ENCODE measurements at regions not wholly inside any gene's neighbourhood (a gene's known extent, or its start where the extent isn't known, plus 50 kb on each side); places are given as distances from the start of the nearest gene placed in this dataset.

- TF ChIP-seq EZH2phosphoT487 (IDR thresholded peaks at IDR 0.05): no peak
- no peak for TF ChIP-seq EZH2 (IDR thresholded peaks at IDR 0.05)
- TF ChIP-seq CTCF (IDR thresholded peaks at IDR 0.05): no peak
- Histone ChIP-seq H3K79me2 (ENCODE audit: low read depth) (no peaks in the 10 kb centered on the region), H3K9me3 (ENCODE audit: low read depth) (no peaks in the 10 kb centered on the region), H3K4me3 (no peak overlapping the region), H3K4me1 (no peaks in the 10 kb centered on the region), H4K20me1 (ENCODE audit: low read depth) (no peaks in the 10 kb centered on the region), H3K4me2 (no peak overlapping the region), H3F3A (ENCODE audit: low read depth) (no peaks in the 10 kb centered on the region), H3K9ac (no peak overlapping the region), H2AFZ (replicated peaks) (no peak overlapping the region), H3K27me3 (no peaks in the 10 kb centered on the region), H3K36me3 (no peaks in the 10 kb centered on the region), H3K27ac (no peak overlapping the region)
- H3K4me1 Mint-ChIP-seq: peaks cover 21% of the 10 kb centered on the region
- H3K27me3 Mint-ChIP-seq (ENCODE audit: insufficient read depth, low read depth): no peaks in the 10 kb centered on the region
- DNase-seq (ENCODE audit: low spot score): no peak
- peaks cover 25% of the 10 kb centered on the region for H3K9me3 Mint-ChIP-seq
- H3K4me3 Mint-ChIP-seq: no peak overlapping the region
- no peak overlapping the region for H3K27ac Mint-ChIP-seq
- H3K36me3 Mint-ChIP-seq: no peaks in the 10 kb centered on the region
These were observed 70.1 kb upstream of the MPHOSPH6 start for GRCh38 chr16:82240111-82240510.

GRCh38 chr16:82236875-82237274 lies 66.9 kb upstream of the MPHOSPH6 start:
- Histone ChIP-seq H3K27me3 (no peaks in the 10 kb centered on the region), H3K4me3 (no peak overlapping the region), H3K4me2 (no peak overlapping the region), H3K9me3 (ENCODE audit: low read depth) (no peaks in the 10 kb centered on the region), H3K9ac (no peak overlapping the region), H3K79me2 (ENCODE audit: low read depth) (no peaks in the 10 kb centered on the region), H3K36me3 (no peaks in the 10 kb centered on the region), H3K4me1 (no peaks in the 10 kb centered on the region), H3K27ac (no peak overlapping the region), H3F3A (ENCODE audit: low read depth) (no peaks in the 10 kb centered on the region), H4K20me1 (ENCODE audit: low read depth) (no peaks in the 10 kb centered on the region), H2AFZ (replicated peaks) (no peak overlapping the region)
- Mint-ChIP-seq H3K27ac (no peak overlapping the region), H3K27me3 (ENCODE audit: insufficient read depth, low read depth) (no peaks in the 10 kb centered on the region), H3K36me3 (no peaks in the 10 kb centered on the region), H3K9me3 (peaks cover 6% of the 10 kb centered on the region), H3K4me3 (no peak overlapping the region), H3K4me1 (peaks cover 11% of the 10 kb centered on the region)
- no peak for DNase-seq (ENCODE audit: low spot score)
- TF ChIP-seq CTCF (IDR thresholded peaks at IDR 0.05) (no peak), EZH2 (IDR thresholded peaks at IDR 0.05) (no peak), EZH2phosphoT487 (IDR thresholded peaks at IDR 0.05) (no peak)

- no peaks in the 10 kb centered on the region for H3K36me3 ChIP-seq
- Mint-ChIP-seq H3K4me3 (no peak overlapping the region), H3K36me3 (no peaks in the 10 kb centered on the region), H3K9me3 (peaks cover 5% of the 10 kb centered on the region), H3K27me3 (ENCODE audit: insufficient read depth, low read depth) (no peaks in the 10 kb centered on the region), H3K4me1 (peaks cover 6% of the 10 kb centered on the region), H3K27ac (no peak overlapping the region)
- no peaks in the 10 kb centered on the region for H3K9me3 ChIP-seq (ENCODE audit: low read depth)
- TF ChIP-seq EZH2phosphoT487 (IDR thresholded peaks at IDR 0.05) (no peak), CTCF (IDR thresholded peaks at IDR 0.05) (no peak), EZH2 (IDR thresholded peaks at IDR 0.05) (no peak)
- H4K20me1 ChIP-seq (ENCODE audit: low read depth): no peaks in the 10 kb centered on the region
- H3K79me2 ChIP-seq (ENCODE audit: low read depth): no peaks in the 10 kb centered on the region
- H3K27ac ChIP-seq: no peak overlapping the region
- no peak for DNase-seq (ENCODE audit: low spot score)
- no peak overlapping the region for H3K4me2 ChIP-seq
- H3K4me1 ChIP-seq: no peaks in the 10 kb centered on the region
- H3F3A ChIP-seq (ENCODE audit: low read depth): no peaks in the 10 kb centered on the region
- H3K27me3 ChIP-seq: no peaks in the 10 kb centered on the region
- H3K9ac ChIP-seq: no peak overlapping the region
- no peak overlapping the region for H3K4me3 ChIP-seq
- H2AFZ ChIP-seq (replicated peaks): no peak overlapping the region
These were observed 66.4 kb upstream of the MPHOSPH6 start for GRCh38 chr16:82236415-82236814.

All from neural progenitor cell (in vitro differentiated cells).